ENCODE measurements at regions not wholly inside any gene's neighbourhood (a gene's known extent, or its start where the extent isn't known, plus 50 kb on each side); places are given as distances from the start of the nearest gene placed in this dataset.

- H3K36me3 ChIP-seq, result no peaks in the 10 kb centered on the region
- no peaks in the 10 kb centered on the region for H3K27me3 ChIP-seq
- H3K9me3 ChIP-seq, result no peaks in the 10 kb centered on the region
- no peak for ATAC-seq
- no peak overlapping the region for H3K4me3 ChIP-seq
- WGBS, 2 donors (ENCODE audit: low coverage in 1 of 2), result 87% methylated on average over 3 of the region's 3 CpGs; no CpG with 5 or more reads in 1 of the 2 donors
- TF ChIP-seq EP300 (IDR thresholded peaks at IDR 0.05), result no peak
- no peaks in the 10 kb centered on the region for H3K4me1 ChIP-seq
- H3K27ac ChIP-seq, result no peak overlapping the region
Measured at GRCh38 chr2:142665241-142665640, 212.2 kb upstream of the KYNU start.

GRCh38 chr2:142650601-142651000 is 226.9 kb upstream of the KYNU start:
- peaks cover 0 to 14% (median 0%) of the 10 kb centered on the region in 3 donors for H3K9me3 ChIP-seq
- no peak for TF ChIP-seq POLR2AphosphoS5 (IDR thresholded peaks at IDR 0.05)
- no peak for TF ChIP-seq POLR2A (IDR thresholded peaks at IDR 0.05)
- H3K4me3 ChIP-seq, result no peak overlapping the region
- ATAC-seq, result no peak
- H3K27ac ChIP-seq, result no peak overlapping the region
- H3K36me3 ChIP-seq, result no peaks in the 10 kb centered on the region
- WGBS, 2 donors (ENCODE audit: low coverage in 1 of 2), result 76 to 88% methylated on average over 2 of the region's 2 CpGs
- no peaks in the 10 kb centered on the region for H3K27me3 ChIP-seq
- H3K4me1 ChIP-seq, result no peaks in the 10 kb centered on the region

GRCh38 chr2:142649581-142649980 is 227.9 kb upstream of the KYNU start:
- H3K4me3 ChIP-seq, result no peak overlapping the region
- TF ChIP-seq EP300 (IDR thresholded peaks at IDR 0.05) (no peak), POLR2AphosphoS5 (IDR thresholded peaks at IDR 0.05) (no peak), POLR2A (IDR thresholded peaks at IDR 0.05) (no peak)
- TF ChIP-seq, protein P1, sequence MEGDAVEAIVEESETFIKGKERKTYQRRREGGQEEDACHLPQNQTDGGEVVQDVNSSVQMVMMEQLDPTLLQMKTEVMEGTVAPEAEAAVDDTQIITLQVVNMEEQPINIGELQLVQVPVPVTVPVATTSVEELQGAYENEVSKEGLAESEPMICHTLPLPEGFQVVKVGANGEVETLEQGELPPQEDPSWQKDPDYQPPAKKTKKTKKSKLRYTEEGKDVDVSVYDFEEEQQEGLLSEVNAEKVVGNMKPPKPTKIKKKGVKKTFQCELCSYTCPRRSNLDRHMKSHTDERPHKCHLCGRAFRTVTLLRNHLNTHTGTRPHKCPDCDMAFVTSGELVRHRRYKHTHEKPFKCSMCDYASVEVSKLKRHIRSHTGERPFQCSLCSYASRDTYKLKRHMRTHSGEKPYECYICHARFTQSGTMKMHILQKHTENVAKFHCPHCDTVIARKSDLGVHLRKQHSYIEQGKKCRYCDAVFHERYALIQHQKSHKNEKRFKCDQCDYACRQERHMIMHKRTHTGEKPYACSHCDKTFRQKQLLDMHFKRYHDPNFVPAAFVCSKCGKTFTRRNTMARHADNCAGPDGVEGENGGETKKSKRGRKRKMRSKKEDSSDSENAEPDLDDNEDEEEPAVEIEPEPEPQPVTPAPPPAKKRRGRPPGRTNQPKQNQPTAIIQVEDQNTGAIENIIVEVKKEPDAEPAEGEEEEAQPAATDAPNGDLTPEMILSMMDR (IDR thresholded peaks at IDR 0.05), result no peak
- no peak overlapping the region for H3K27ac ChIP-seq
- no peaks in the 10 kb centered on the region for H3K36me3 ChIP-seq
- no peaks in the 10 kb centered on the region for H3K27me3 ChIP-seq
- H3K4me1 ChIP-seq, result no peaks in the 10 kb centered on the region
- ATAC-seq, result no peak
- WGBS, 2 donors (ENCODE audit: low coverage in 1 of 2), result 88 to 93% methylated on average over 3 to 8 of the region's 12 CpGs
- peaks cover 0 to 14% (median 0%) of the 10 kb centered on the region in 3 donors for H3K9me3 ChIP-seq

DNA sequence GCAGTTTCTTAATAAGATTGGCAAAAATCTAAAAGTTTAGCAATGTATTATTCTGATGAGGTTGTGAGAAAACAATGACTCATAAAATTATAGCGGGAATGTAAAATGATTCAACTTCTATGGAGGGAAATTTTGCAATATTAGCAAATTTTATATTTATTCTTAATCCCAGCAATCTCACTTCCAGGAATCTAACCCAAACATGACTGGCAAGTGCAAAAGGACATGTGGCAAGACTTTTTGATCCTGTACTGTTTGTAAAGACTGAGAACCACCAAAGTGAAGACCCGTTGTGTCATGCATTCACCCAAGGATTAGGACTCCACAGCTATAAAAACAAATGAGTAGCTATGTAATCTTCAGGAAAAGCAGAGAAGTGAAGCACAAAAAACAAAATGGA is 234.8 kb upstream of the KYNU start:
- no peak overlapping the region for H3K27ac ChIP-seq
- no peaks in the 10 kb centered on the region for H3K4me1 ChIP-seq
- 76 to 91% methylated on average over 2 of the region's 2 CpGs for WGBS, 2 donors (ENCODE audit: low coverage in 1 of 2)
- TF ChIP-seq POLR2AphosphoS5 (IDR thresholded peaks at IDR 0.05) (no peak), POLR2A (IDR thresholded peaks at IDR 0.05) (no peak), EP300 (IDR thresholded peaks at IDR 0.05) (no peak)
- TF ChIP-seq, protein P1 (IDR thresholded peaks at IDR 0.05), result no peak
- H3K36me3 ChIP-seq, result no peaks in the 10 kb centered on the region
- no peaks in the 10 kb centered on the region for H3K9me3 ChIP-seq
- ATAC-seq, result no peak
- no peaks in the 10 kb centered on the region for H3K27me3 ChIP-seq
- H3K4me3 ChIP-seq, result no peak overlapping the region

GRCh38 chr2:142629193-142629592 is 248.3 kb upstream of the KYNU start:
- no peaks in the 10 kb centered on the region for H3K9me3 ChIP-seq
- no peak for TF ChIP-seq POLR2A (IDR thresholded peaks at IDR 0.05)
- TF ChIP-seq EP300 (IDR thresholded peaks at IDR 0.05), result no peak
- no peak for TF ChIP-seq POLR2AphosphoS5 (IDR thresholded peaks at IDR 0.05)
- TF ChIP-seq, protein P1 (IDR thresholded peaks at IDR 0.05), result no peak
- 29 to 50% methylated on average over 1 of the region's 1 CpG for WGBS, 2 donors (ENCODE audit: low coverage in 1 of 2)
- no peak overlapping the region for H3K27ac ChIP-seq
- no peaks in the 10 kb centered on the region for H3K4me1 ChIP-seq
- no peak overlapping the region for H3K4me3 ChIP-seq
- H3K27me3 ChIP-seq, result no peaks in the 10 kb centered on the region
- no peak for ATAC-seq
- H3K36me3 ChIP-seq, result no peaks in the 10 kb centered on the region

- no peaks in the 10 kb centered on the region for H3K4me1 ChIP-seq
- TF ChIP-seq EP300 (IDR thresholded peaks at IDR 0.05) (no peak), POLR2AphosphoS5 (IDR thresholded peaks at IDR 0.05) (no peak), POLR2A (IDR thresholded peaks at IDR 0.05) (no peak)
- TF ChIP-seq, protein P1 (IDR thresholded peaks at IDR 0.05), result no peak
- no peak for ATAC-seq
- no peaks in the 10 kb centered on the region for H3K9me3 ChIP-seq
- H3K36me3 ChIP-seq, result no peaks in the 10 kb centered on the region
- H3K27me3 ChIP-seq, result no peaks in the 10 kb centered on the region
- no peak overlapping the region for H3K27ac ChIP-seq
- whole genome bisulfite sequencing, 2 donors (ENCODE audit: low coverage in 1 of 2), result 47 to 50% methylated on average over 2 of the region's 2 CpGs
- H3K4me3 ChIP-seq, result no peak overlapping the region
Measured at GRCh38 chr2:142621287-142621686, 256.2 kb upstream of the KYNU start.
